Central memory CD8-positive, alpha-beta T cell (primary cell): ENCODE measurements at regions not wholly inside any gene's neighbourhood (a gene's known extent, or its start where the extent isn't known, plus 50 kb on each side); places are given as distances from the start of the nearest gene placed in this dataset.
"Not testable (repeated sequence)": the region's sequence is repeated elsewhere in the genome, so short reads cannot be mapped to it uniquely, and the experiment has no call there.

Experiments
- ATAC-seq: fragments of 150-1000 bp; cut with Tn5 transposase; replicated peaks from 2 replicates; pipeline ENCODE4 v1.10.0; 2022; ENCODE audit warnings: mild to moderate bottlenecking, moderate FRiP score, moderate number of reproducible peaks; ENCODE audit not compliant: poor library complexity, severe bottlenecking; ENCODE audit errors: extremely low read depth
- DNase-seq, 2 donors: peaks; one replicate each; pipeline ENCODE4 v3.0.0; 2021; ENCODE audit warnings: low spot score in 2 of 2
- H3K27ac Mint-ChIP-seq: one replicate; pipeline ENCODE4 v1.8.0; 2022; ENCODE audit warnings: low read depth, mild to moderate bottlenecking, moderate library complexity, mixed read lengths
- H3K27me3 Mint-ChIP-seq: one replicate; pipeline ENCODE4 v1.8.0; 2022; ENCODE audit warnings: mixed read lengths
- H3K36me3 Mint-ChIP-seq: one replicate; pipeline ENCODE4 v1.8.0; 2022; ENCODE audit warnings: mild to moderate bottlenecking, moderate library complexity, mixed read lengths; ENCODE audit not compliant: insufficient read depth
- H3K4me1 Mint-ChIP-seq: one replicate; pipeline ENCODE4 v1.8.0; 2022; ENCODE audit warnings: mixed read lengths
- H3K4me3 Mint-ChIP-seq: one replicate; pipeline ENCODE4 v1.8.0; 2022; ENCODE audit warnings: mild to moderate bottlenecking, moderate library complexity, mixed read lengths
- H3K9me3 Mint-ChIP-seq: one replicate; pipeline ENCODE4 v1.8.0; 2022; ENCODE audit warnings: mixed read lengths

DNA sequence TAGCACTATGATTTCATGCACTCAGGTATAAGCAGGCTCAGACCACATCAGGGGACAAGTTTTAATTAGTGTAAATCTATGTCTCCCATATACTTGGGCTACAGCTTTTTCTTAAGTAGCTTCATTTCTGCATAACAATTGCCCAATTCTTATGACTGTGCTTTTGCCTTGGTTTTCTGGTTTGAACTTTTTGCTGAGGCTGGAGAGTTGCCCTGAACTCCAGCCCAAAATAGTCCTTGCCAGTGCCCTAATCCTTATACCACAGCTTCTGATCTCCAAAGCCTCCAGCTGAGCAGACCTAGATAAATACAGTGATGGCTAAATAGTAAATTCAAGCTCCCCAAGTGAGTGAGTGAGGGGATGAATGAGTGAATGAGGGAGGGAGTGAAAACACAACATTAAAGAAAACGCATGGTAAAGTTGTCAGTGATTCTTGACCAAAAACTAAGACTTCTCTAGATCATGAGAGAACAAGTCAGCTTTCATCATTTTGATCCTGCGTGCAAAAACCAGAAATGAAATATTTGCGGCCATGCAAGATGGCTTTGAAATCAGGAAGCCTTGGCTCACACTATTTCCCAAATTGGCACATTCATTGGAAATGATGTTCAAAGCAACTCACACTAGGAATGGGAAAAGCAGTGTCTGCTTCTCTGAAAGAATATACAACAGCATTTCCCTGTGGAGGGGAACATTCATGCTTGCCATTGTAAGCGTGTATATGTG, 437.1 kb upstream of the CTSO start:
- DNase-seq (no peak), ATAC-seq (no peak)
- Mint-ChIP-seq H3K36me3 (no peaks in the 10 kb centered on the region), H3K27ac (no peak overlapping the region), H3K9me3 (peaks cover 12% of the 10 kb centered on the region), H3K27me3 (no peaks in the 10 kb centered on the region), H3K4me3 (no peak overlapping the region), H3K4me1 (no peaks in the 10 kb centered on the region)

DNA sequence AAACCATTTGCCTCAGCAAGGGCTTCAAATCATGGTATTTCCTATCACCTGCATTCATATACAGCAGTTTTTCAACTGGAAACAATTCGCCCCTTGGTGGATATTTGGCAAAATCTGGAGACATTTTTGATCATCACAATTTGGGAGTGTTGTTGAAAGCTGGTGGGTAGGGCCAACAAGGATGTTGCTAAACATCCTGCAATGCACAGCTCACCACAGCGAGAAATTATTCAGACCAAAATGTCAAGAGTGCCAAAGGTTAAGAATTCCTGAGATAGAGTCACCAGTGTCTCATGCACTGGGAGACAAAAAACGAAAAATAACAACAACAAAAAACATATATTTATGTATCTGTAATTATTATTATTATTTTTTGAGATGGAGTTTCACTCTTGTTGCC, 435.2 kb upstream of the CTSO start:
- peaks cover 12% of the 10 kb centered on the region for H3K9me3 Mint-ChIP-seq
- H3K36me3 Mint-ChIP-seq: no peaks in the 10 kb centered on the region
- H3K4me1 Mint-ChIP-seq: no peaks in the 10 kb centered on the region
- DNase-seq: no peak
- no peak for ATAC-seq
- H3K27ac Mint-ChIP-seq: no peak overlapping the region
- no peak overlapping the region for H3K4me3 Mint-ChIP-seq
- H3K27me3 Mint-ChIP-seq: no peaks in the 10 kb centered on the region

DNA sequence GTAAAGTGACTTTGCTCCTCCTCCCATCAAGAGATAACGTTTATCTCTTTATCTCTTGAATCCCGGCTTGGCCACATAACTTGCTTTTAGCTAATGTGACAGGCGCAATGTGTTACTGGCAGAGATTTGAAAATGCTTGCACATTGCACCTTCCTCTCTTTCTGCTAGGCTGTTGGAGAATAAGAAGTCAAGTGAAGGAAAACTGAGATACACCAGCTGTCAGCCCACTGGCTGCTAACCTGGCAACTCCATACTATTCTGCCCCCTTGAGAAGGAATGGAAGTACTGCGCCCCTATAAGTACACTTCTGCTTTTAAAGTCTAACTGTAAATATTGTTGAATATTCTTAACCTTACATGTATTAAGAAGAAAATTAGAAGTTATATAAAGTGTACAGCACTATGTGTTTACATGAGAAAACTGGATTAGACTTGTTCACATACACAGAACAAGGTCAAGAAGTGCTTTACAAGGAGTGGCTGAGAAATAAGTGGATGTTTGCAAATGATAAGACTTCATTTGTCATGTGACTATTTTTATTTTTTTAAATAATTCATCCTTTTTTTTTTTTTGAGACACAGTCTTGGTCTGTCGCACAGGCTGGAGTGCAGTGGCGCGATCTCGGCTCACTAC, 424.5 kb upstream of the CTSO start:
- ATAC-seq (no peak), DNase-seq (no peak)
- no peak overlapping the region for H3K27ac Mint-ChIP-seq
- H3K27me3 Mint-ChIP-seq: no peaks in the 10 kb centered on the region
- no peak overlapping the region for H3K4me3 Mint-ChIP-seq
- H3K9me3 Mint-ChIP-seq: peaks cover 5% of the 10 kb centered on the region
- no peaks in the 10 kb centered on the region for H3K36me3 Mint-ChIP-seq
- no peaks in the 10 kb centered on the region for H3K4me1 Mint-ChIP-seq

DNA sequence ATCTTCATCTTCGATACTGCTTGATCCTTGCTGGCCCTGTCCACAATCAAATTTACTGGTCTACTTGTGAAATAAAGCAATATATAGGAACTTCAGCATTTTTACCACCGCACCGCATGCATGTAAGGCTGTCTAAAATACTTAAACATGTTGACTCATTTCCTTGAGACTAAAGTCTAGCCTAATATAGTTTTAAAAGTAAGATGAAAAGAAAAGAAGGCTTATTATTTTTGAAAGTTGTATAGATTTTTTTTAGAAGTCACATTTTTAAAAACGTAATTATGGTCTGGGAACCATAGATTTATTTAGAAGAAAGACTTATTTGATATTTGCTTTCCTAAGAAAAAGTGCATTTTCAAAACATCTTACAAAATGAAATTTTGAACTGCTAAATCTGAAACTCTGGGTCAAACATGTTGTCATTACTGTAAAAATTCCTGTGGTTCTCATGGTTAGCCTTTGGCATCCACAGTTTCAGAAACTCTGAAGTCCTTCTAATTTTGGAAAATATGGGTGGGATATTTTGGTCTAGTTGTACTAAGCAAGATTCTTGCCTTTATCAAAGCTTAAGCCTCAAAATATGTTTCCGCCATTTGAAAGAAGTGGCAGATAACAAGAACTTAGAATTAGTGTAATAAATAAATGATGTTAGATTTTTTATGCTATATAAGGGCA, 423.5 kb upstream of the CTSO start:
- Mint-ChIP-seq H3K4me3 (no peak overlapping the region), H3K9me3 (peaks cover 5% of the 10 kb centered on the region), H3K27ac (no peak overlapping the region), H3K27me3 (no peaks in the 10 kb centered on the region), H3K36me3 (no peaks in the 10 kb centered on the region), H3K4me1 (no peaks in the 10 kb centered on the region)
- ATAC-seq: no peak
- no peak for DNase-seq

DNA sequence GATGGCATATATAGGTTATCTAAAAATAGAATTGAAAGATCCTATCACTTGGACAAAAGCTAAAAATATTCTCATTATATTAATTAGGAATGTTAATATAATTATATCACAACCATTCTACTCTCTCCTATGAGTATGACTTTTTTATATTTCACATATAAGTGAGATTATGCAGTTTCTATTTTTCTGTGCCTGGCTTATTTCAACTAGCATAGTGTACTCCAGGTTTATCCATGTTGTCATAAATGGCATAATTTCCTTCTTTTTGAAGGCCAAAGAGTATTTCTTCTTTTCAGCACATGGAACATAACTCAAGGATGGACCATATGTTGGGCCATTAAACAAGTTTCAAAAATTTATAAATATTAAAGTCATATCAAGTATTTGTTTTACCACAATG, 421.2 kb upstream of the CTSO start:
- no peak for DNase-seq
- Mint-ChIP-seq H3K4me1 (no peaks in the 10 kb centered on the region), H3K4me3 (no peak overlapping the region), H3K27me3 (no peaks in the 10 kb centered on the region), H3K27ac (no peak overlapping the region), H3K36me3 (no peaks in the 10 kb centered on the region), H3K9me3 (no peaks in the 10 kb centered on the region)
- ATAC-seq: no peak

DNA sequence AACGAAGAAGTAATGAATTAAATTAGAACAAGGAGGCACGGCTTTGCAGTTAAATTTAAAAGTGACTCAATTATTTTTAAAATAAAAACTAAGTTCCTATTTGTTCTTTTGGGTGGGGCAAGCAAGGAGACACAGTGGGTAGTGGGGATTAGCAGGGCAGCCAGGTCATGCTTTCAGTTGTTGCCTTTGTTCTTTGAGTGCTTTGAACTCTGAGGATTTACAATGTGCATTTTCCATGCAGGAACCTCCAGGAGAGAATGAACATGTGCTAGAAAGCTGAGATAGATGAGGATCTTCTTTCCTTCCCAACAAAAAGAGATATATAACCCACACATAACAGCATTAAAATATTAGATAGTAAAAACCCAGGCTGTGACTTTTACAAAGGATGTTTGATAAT, 420.4 kb upstream of the CTSO start:
- no peak for DNase-seq
- no peak overlapping the region for H3K4me3 Mint-ChIP-seq
- ATAC-seq: no peak
- no peaks in the 10 kb centered on the region for H3K36me3 Mint-ChIP-seq
- H3K27ac Mint-ChIP-seq: no peak overlapping the region
- no peaks in the 10 kb centered on the region for H3K27me3 Mint-ChIP-seq
- no peaks in the 10 kb centered on the region for H3K4me1 Mint-ChIP-seq
- no peaks in the 10 kb centered on the region for H3K9me3 Mint-ChIP-seq

DNA sequence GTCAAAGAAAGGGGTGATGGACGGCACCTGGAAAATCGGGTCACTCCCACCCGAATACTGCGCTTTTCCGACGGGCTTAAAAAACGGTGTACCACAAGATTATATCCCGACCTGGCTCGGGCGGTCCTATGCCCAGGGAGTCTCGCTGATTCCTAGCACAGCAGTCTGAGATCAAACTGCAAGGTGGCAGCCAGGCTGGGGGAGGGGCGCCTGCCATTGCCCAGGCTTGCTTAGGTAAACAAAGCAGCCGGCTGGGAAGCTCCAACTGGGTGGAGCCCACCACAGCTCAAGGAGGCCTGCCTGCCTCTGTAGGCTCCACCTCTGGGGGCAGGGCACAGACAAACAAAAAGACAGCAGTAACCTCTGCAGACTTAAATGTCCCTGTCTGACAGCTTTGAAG, 413.8 kb upstream of the CTSO start:
- peaks cover 12% of the 10 kb centered on the region for H3K9me3 Mint-ChIP-seq
- H3K27me3 Mint-ChIP-seq, H3K27ac Mint-ChIP-seq, ATAC-seq, H3K36me3 Mint-ChIP-seq, H3K4me3 Mint-ChIP-seq, H3K4me1 Mint-ChIP-seq, DNase-seq: not testable (repeated sequence)

DNA sequence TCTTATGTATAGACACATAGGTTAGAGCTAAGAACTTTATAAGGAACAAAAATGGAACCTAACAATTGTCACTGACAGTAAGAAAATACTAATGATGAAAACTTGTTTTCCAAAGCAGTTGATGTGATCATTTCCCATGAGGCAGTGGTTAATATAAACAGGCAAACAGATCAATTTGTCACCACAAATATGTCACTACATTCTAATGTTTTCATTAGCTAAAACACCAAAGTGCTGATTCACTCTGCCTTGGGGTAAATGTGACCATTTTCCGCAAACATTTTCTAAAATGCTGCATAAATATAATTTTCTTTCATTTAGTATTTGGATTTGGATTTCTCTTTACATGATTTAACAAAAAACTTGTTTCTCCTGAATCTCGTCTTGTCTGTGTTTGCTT, 408.9 kb upstream of the CTSO start:
- no peak for ATAC-seq
- no peak overlapping the region for H3K4me3 Mint-ChIP-seq
- H3K9me3 Mint-ChIP-seq: peaks cover 26% of the 10 kb centered on the region
- H3K27me3 Mint-ChIP-seq: no peaks in the 10 kb centered on the region
- H3K27ac Mint-ChIP-seq: no peak overlapping the region
- no peaks in the 10 kb centered on the region for H3K36me3 Mint-ChIP-seq
- DNase-seq: no peak
- no peaks in the 10 kb centered on the region for H3K4me1 Mint-ChIP-seq

DNA sequence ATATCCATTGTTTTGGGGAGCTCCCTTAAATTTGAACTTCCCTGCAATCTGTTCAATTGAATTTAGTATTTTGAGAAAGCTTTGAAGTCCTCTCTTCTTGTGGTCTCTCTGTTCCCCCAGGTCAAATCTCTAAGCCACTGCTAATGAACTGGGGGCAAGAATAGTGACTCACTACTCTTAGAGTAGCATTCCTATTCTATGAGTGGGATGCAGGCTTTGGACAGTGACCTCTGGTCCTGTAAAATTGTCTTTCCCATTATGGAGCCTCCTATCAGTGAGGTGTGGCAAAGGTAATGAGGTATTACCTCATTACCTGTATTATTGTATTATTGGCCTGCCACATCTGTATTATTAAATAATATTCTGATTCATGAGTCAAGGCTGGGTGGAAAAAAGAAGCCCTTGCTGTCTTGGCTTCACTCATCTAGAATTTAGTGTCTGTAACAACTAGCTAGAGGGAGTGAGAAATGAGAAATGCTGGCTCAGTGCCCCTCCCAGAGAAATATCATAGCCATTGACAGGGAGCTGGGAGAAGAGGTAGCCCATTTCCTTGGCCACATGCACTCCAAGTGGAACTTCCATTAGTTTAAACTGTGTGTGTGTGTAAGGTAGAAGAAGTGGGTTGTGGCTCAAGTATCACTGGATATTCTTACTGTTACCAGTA, 393.9 kb upstream of the CTSO start:
- no peak overlapping the region for H3K4me3 Mint-ChIP-seq
- no peak for DNase-seq
- no peak for ATAC-seq
- H3K36me3 Mint-ChIP-seq: no peaks in the 10 kb centered on the region
- no peak overlapping the region for H3K27ac Mint-ChIP-seq
- peaks cover 5% of the 10 kb centered on the region for H3K9me3 Mint-ChIP-seq
- no peaks in the 10 kb centered on the region for H3K4me1 Mint-ChIP-seq
- no peaks in the 10 kb centered on the region for H3K27me3 Mint-ChIP-seq

DNA sequence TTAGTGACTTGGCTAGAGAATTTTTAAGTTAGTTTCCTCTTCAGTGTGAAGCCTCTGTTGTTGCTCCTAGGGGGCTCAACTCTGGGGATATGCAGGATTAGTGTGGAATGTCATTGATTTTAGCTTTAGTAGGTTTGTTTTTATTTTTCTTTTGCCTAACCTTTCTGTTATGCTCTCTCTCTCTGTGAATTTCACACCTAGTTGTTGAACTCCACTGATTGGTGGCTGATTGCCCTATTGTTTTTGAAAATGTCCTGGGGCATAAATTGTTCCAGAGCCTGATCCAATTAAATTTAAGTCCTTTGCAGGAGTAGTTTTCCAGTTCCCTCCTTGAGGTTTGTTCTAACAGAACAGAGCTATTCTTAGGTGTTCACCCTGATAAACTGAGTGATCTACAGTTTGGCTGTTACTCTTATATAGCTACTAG, 393.3 kb upstream of the CTSO start:
- DNase-seq (no peak), ATAC-seq (no peak)
- Mint-ChIP-seq H3K4me3 (no peak overlapping the region), H3K27ac (no peak overlapping the region), H3K4me1 (no peaks in the 10 kb centered on the region), H3K36me3 (no peaks in the 10 kb centered on the region), H3K27me3 (no peaks in the 10 kb centered on the region), H3K9me3 (peaks cover 5% of the 10 kb centered on the region)

DNA sequence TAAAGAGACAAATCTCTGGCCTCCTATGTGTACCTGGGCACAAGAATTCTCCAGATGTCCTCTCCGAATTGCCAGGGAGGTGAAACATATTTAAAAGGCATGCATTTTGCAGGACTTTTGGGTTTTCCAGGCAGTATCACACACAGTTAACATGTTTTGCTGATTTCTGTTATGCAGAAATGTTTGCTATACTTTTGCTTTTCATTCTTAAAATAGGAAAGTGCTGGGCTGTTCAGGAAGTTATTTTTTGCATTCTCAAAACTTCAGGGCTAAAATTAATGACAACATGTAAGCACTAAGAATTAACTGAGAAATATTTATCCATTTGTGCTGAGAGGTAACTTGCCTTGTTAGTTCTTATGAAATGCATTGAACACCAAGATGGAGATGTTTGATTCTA, 390.7 kb upstream of the CTSO start:
- Mint-ChIP-seq H3K27me3 (no peaks in the 10 kb centered on the region), H3K36me3 (no peaks in the 10 kb centered on the region)

DNA sequence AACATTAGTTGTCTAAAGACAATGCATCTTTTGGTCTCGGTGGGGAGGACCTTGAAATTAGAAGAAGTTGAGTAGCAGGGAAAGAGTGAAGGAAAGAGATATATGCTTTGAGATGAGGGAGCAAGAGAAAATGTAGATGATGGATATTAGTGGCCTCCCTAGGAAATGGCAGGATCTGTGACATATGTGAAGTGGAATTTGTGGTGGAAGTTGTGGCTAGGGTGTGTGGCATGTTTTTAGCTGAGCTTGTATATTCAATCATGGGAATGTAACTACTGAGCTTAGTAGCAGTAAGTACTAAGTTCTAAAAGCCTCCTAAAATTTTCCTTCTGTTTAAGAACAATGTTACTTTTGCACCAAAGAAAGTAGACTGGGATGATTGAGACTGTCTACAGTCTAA, 382.8 kb upstream of the CTSO start:
- H3K4me3 Mint-ChIP-seq: no peak overlapping the region
- no peak overlapping the region for H3K27ac Mint-ChIP-seq
- DNase-seq (no peak), ATAC-seq (no peak)
- no peaks in the 10 kb centered on the region for H3K4me1 Mint-ChIP-seq
- peaks cover 11% of the 10 kb centered on the region for H3K9me3 Mint-ChIP-seq
- no peaks in the 10 kb centered on the region for H3K36me3 Mint-ChIP-seq
- no peaks in the 10 kb centered on the region for H3K27me3 Mint-ChIP-seq

More for the DNA sequence above, 390.7 kb upstream of the CTSO start:
- ATAC-seq: no peak
- Mint-ChIP-seq H3K4me1 (no peaks in the 10 kb centered on the region), H3K4me3 (no peak overlapping the region), H3K27ac (no peak overlapping the region), H3K9me3 (no peaks in the 10 kb centered on the region)
- DNase-seq: no peak

DNA sequence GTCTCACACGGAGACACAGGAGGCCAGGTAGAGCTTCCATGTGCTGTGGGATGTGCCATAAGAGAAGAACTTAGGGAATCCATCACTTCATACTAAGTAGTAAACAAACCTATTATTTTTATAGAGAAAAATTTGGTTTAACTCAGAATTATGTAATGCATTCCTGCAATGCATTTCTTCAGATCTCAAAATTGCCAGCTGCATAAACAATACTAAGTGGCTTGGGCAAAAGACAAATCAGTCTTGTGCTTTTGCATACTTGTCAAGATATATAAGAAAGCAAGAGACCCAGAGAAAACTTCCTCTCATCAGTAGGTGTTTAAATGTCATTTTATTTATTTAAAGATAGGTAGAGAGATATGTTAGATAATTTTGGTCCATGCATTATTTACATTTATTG, 382.1 kb upstream of the CTSO start:
- H3K4me1 Mint-ChIP-seq: no peaks in the 10 kb centered on the region
- no peak overlapping the region for H3K27ac Mint-ChIP-seq
- peaks cover 11% of the 10 kb centered on the region for H3K9me3 Mint-ChIP-seq
- no peaks in the 10 kb centered on the region for H3K27me3 Mint-ChIP-seq
- DNase-seq: no peak
- no peaks in the 10 kb centered on the region for H3K36me3 Mint-ChIP-seq
- no peak overlapping the region for H3K4me3 Mint-ChIP-seq
- no peak for ATAC-seq
